Left colon (tissue), 2 donors: ENCODE measurements at regions not wholly inside any gene's neighbourhood (a gene's known extent, or its start where the extent isn't known, plus 50 kb on each side); places are given as distances from the start of the nearest gene placed in this dataset.

ENCODE experiments used
- ATAC-seq: fragments of 200-7000 bp; cut with Tn5 transposase; one replicate; pipeline ENCODE4 v1.9.1; 2020; ENCODE audit warnings: mild to moderate bottlenecking, moderate library complexity
- DNase-seq, 2 donors: peaks; one replicate each; pipeline ENCODE4 v3.0.0-alpha.2; 2020
- intact Hi-C, 2 donors: fragments of 100-400 bp; cut with DNase I in 1 of 2; cut with micrococcal nuclease in 1 of 2; formaldehyde crosslinking; loops; one replicate each; pipeline versions ENCODE4 v1.11.2 to v1.14.0; 2022; cut with DNase I, micrococcal nuclease
- donor health status: DM: no; HTN: no; CAD: no.
- donor health status: DM: yes; HTN: yes; CAD: no.

GRCh38 chr6:159460476-159460875 lies 232.6 kb downstream of the SOD2 start:
- ATAC-seq (no peak), DNase-seq (no peak)
- intact Hi-C loops: no loop called here

GRCh38 chr6:159456349-159456748 lies 236.7 kb downstream of the SOD2 start:
- ATAC-seq: no peak
- intact Hi-C loops: no loop called here
- DNase-seq: no peak

GRCh38 chr6:159455700-159456274 lies 237.3 kb downstream of the SOD2 start:
- ATAC-seq: no peak
- no peak for DNase-seq
- intact Hi-C loops: no loop called here

- ATAC-seq (no peak), DNase-seq (no peak)
- intact Hi-C loops: no loop called here
These were observed 242.1 kb downstream of the SOD2 start for GRCh38 chr6:159450815-159451465.

- DNase-seq (no peak), ATAC-seq (no peak)
- intact Hi-C loops: no loop called here
These were observed 246.7 kb downstream of the SOD2 start for GRCh38 chr6:159446340-159446739.

GRCh38 chr6:159445351-159445750 lies 247.7 kb downstream of the SOD2 start:
- intact Hi-C loops: no loop called here

GRCh38 chr6:159444056-159444760 lies 248.8 kb downstream of the SOD2 start:
- intact Hi-C loops: no loop called here
- no peak for ATAC-seq

More at GRCh38 chr6:159445351-159445750, 247.7 kb downstream of the SOD2 start:
- ATAC-seq (no peak), DNase-seq (no peak)

GRCh38 chr6:159443417-159443920 lies 249.6 kb downstream of the SOD2 start:
- ATAC-seq (no peak), DNase-seq (no peak)
- intact Hi-C loops: no loop called here

More at GRCh38 chr6:159444056-159444760, 248.8 kb downstream of the SOD2 start:
- no peak for DNase-seq

- intact Hi-C loops: no loop called here
- ATAC-seq (no peak), DNase-seq (no peak)
These were observed 251.4 kb downstream of the SOD2 start for GRCh38 chr6:159441704-159441981.

GRCh38 chr6:159440911-159441703 lies 251.9 kb downstream of the SOD2 start:
- intact Hi-C loops: no loop called here
- DNase-seq (no peak), ATAC-seq (no peak)

- intact Hi-C loops: no loop called here
- ATAC-seq (no peak), DNase-seq (no peak)
These were observed 252.7 kb downstream of the SOD2 start for GRCh38 chr6:159440349-159440748.

- ATAC-seq: no peak
- DNase-seq: no peak
- intact Hi-C loops: no loop called here
These were observed 253.4 kb downstream of the SOD2 start for GRCh38 chr6:159439651-159440050.

GRCh38 chr6:159438106-159438505 lies 254.9 kb downstream of the SOD2 start:
- no peak for ATAC-seq

GRCh38 chr6:159436581-159436980 lies 256.5 kb downstream of the SOD2 start:
- no peak for ATAC-seq
- no peak for DNase-seq
- intact Hi-C loops: no loop called here

More at GRCh38 chr6:159438106-159438505, 254.9 kb downstream of the SOD2 start:
- intact Hi-C loops: no loop called here
- no peak for DNase-seq

GRCh38 chr6:159435701-159436100 lies 257.3 kb downstream of the SOD2 start:
- DNase-seq (no peak), ATAC-seq (no peak)
- intact Hi-C loops: no loop called here

GRCh38 chr6:159434410-159434809 lies 258.6 kb downstream of the SOD2 start:
- ATAC-seq (no peak), DNase-seq (no peak)
- intact Hi-C loops: no loop called here

GRCh38 chr6:159433550-159433949 lies 259.5 kb downstream of the SOD2 start:
- intact Hi-C loops: no loop called here
- ATAC-seq: no peak

GRCh38 chr6:159431750-159432149 lies 261.3 kb downstream of the SOD2 start:
- no peak for ATAC-seq
- DNase-seq: no peak
- intact Hi-C loops: no loop called here

More at GRCh38 chr6:159433550-159433949, 259.5 kb downstream of the SOD2 start:
- no peak for DNase-seq

- no peak for ATAC-seq
- no peak for DNase-seq
- intact Hi-C loops: no loop called here
These were observed 261.1 kb downstream of the FNDC1 start for GRCh38 chr6:159430323-159430722.

- ATAC-seq (no peak), DNase-seq (no peak)
- intact Hi-C loops: no loop called here
These were observed 260.2 kb downstream of the FNDC1 start for GRCh38 chr6:159429433-159429832.
